HG03066 (cell line): ENCODE measurements at regions not wholly inside any gene's neighbourhood (a gene's known extent, or its start where the extent isn't known, plus 50 kb on each side); places are given as distances from the start of the nearest gene placed in this dataset.

ENCODE experiments used
- ATAC-seq: cut with Tn5 transposase; IDR thresholded peaks from one replicate; pipeline ENCODE4 v1.9.1; 2021; ENCODE audit warnings: low read depth; ENCODE audit not compliant: unreplicated experiment

- no peak for ATAC-seq
These were observed 640.9 kb upstream of the ZEB2 start for GRCh38 chr2:145160855-145161254.

GRCh38 chr2:145159676-145160075 is 639.8 kb upstream of the ZEB2 start:
- no peak for ATAC-seq

- no peak for ATAC-seq
These were observed 638.0 kb upstream of the ZEB2 start for GRCh38 chr2:145157741-145158591.

DNA sequence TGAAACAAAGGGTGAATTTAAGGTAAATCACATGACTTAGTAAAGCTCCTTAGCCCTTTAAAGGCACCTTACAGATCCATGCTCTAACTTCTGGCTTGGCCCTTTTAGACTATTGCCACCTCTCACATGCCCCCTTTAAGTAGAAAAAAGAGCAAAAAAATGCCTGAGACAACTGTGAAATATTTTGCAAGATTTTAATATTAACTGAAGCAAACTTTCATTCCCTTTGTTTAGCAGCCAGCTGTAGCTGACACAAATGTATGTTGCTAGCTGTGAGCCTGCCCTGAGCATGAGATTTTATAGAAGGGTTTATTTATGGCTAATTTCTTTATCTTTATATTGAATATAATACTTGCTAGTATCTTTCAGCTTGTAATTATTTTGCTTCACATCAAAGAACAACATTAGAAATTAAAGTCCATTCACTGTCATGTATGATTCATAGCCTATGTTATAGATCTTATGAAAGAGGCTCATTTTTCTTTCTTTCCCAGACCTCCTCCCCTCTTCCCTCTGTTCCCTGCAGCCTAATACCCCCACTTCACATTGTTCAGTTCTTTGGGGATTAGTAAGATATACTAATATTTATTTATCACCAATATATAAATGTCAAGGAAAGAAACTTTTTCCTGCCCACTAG is 637.2 kb upstream of the ZEB2 start:
- ATAC-seq, result no peak

DNA sequence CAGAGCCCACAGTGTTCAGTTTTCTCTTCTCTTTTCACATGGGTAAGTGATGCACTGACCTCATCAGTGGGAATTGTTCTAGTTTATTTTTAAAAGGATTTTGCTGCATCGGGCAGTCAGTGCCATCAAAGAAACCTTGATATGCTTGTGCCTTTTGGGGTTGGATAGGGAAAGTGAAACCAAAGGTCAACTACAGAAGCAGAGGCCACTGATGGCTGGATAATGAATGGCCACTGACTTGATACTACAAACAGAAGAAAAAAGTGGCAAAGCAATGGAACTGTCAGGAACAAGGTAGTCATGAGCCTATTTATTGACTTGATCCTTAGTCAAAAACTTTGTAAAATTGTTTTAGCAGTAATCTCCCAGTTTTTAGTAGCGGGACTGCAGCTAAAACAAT is 636.3 kb upstream of the ZEB2 start:
- ATAC-seq, result no peak

DNA sequence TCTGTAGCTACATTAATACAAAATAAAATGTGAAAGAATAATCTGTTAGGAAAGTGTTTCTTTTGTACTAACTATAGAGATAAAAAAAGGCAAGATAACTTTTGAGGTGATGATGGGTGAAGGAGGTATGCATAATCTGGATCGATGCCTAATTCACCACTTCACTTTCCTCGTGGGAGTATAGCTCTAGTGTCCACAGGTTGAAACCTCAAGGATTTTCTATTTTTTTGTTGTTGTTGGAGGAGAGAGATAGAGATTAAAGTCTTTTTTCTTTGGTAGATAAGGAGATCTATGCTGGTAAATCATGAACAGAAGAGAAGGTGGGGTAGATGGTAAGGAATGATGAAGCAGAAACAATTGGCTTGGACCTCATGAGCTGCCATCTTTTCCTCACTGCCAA is 635.3 kb upstream of the ZEB2 start:
- no peak for ATAC-seq

GRCh38 chr2:145154731-145155130 is 634.8 kb upstream of the ZEB2 start:
- ATAC-seq, result no peak

GRCh38 chr2:145146691-145147090 is 626.8 kb upstream of the ZEB2 start:
- no peak for ATAC-seq

DNA sequence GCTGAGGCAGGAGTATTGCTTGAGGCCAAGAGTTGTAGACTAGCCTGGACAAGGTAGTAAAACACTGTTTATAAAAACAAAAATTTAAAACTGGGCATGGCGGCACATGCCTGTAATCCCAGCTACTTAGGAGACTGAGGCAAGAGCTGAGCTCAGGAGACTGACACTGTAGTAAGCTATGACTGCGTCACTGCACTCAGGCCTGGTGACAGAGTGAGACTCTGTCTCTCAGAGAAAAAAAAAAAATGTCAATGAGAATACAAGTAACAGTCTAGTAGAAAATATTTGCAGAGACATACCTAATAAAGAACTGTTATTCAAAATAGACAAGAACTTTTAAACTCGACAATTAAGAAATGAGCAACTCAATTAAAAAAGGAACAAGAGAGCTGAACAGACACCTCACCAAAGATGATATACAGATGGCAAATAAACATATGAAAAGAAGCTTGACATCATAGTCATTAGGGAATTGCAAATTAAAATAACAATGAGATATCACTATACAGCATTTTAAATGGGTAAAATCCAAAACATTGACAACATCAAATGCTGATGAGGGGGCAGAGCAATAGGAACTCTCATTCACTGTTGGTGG is 624.3 kb upstream of the ZEB2 start:
- no peak for ATAC-seq

GRCh38 chr2:145141981-145142380 is 622.1 kb upstream of the ZEB2 start:
- no peak for ATAC-seq

GRCh38 chr2:145140658-145141057 is 620.7 kb upstream of the ZEB2 start:
- no peak for ATAC-seq

- ATAC-seq, result no peak
These were observed 618.7 kb upstream of the ZEB2 start for GRCh38 chr2:145138626-145139025.

- ATAC-seq, result no peak
These were observed 618.0 kb upstream of the ZEB2 start for GRCh38 chr2:145137901-145138300.

GRCh38 chr2:145137211-145137610 is 617.3 kb upstream of the ZEB2 start:
- ATAC-seq, result no peak

DNA sequence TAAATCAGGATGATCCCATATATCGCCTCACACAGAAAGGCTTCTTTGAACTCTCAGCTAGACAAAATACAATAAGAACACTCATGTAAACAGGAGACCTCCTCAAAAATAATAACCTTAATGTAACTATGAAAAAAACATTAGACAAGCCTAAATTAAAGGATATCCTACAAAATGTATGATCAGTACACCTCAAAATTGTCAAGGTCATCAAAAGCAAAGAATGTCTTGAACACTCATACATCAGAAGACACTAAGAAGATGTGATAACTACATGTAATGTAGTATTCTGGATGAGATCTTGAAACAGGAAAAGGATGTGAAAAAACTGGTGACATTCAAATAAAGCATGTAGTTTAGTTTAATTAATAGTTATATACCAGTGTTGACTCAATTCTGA is 616.8 kb upstream of the ZEB2 start:
- ATAC-seq, result no peak

DNA sequence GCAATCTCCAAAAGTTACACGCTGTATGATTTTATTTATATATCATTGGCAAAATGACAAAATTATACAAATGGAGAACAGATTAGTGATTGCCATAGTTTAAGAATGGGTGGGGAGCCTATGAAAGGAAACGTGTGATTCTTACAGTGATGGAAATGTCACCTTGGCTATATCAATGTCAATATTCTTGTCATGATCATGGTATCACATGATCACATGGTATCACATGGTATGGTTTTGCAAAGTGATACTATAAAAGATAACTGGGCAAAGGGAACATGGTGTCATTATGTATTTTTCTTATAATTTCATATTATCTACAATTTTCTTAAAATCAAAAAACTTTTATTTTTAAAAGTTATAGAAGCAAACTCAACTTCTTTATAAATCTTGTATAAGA is 606.2 kb upstream of the ZEB2 start:
- ATAC-seq, result no peak

- ATAC-seq, result no peak
These were observed 604.2 kb upstream of the ZEB2 start for GRCh38 chr2:145124085-145124484.

DNA sequence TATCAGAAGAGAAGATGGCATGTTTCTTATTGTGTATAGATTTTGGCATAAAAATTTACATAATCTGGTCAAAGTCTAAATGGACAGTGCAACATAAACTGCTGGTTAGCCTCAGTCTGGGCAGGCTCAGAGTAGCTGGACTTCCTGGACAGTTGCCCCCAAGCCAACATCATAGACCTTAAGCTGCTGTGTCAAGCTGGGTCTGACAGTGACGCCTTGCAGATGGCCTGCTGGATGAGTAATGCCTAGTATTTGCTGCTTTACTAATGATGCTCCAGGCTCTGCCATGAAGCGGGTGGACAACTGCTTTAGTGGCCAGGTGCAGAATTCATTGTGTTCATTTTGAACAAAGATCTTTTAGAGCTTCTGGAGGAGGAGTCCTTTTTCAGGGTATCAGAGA is 603.7 kb upstream of the ZEB2 start:
- no peak for ATAC-seq

DNA sequence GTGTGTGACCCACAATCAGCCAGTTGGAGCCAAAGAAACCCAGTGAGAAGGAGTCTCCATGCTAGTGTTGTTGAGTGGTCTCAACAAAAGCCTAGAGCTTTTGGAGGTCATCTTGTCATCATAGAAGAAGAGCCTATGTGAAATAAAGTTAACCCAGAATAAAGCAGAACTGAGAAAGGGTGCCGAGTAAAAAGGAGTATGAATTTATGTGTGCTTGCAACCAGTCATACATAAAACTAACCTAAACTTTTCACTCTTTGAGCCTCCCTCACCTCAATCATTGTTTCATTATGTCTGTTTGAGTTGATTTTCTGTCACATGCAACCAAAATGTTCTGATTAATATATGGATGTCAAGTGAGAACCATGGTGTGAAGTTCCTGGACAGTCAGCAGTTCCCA is 599.3 kb upstream of the ZEB2 start:
- ATAC-seq, result no peak

DNA sequence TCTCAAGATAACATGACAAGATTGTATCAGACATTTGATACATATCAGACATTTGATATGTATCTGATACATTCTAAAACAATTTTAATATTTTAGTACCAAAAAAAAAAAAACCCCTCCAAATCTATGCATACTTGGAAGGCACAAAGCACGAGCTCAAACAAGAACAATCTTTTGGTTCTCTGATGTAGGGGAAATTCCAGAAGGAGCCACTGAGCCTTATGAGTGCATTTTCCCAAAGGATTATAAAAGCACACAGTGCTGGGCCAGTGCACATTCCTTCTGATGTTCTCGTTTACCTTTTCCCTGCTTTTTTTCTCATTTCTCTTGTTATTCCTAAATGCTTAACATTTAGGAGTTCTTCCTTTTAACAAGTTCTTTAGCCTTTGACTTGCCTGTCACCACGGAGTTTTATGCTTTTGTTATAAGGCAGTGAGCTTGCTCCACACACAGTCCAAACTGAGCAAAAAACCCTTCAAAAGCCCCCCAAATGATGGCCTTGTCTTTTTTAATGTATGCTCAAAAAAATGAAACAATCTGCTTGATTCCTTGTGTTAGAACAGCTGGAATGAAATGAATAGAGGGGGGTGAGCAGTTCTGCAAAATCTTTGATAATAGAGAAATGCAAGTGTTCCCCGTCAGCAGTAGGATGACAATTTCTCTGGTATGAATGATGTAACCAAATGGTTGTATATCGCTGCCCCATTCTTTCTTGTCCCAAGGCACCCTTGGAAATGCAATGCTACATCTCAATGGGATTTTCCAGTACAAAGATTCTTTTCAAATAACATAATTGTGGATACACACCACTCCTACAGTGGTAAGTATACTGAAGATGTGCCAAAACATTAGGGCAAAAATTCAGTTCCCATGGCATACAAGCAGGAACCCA is 597.2 kb upstream of the ZEB2 start:
- no peak for ATAC-seq

DNA sequence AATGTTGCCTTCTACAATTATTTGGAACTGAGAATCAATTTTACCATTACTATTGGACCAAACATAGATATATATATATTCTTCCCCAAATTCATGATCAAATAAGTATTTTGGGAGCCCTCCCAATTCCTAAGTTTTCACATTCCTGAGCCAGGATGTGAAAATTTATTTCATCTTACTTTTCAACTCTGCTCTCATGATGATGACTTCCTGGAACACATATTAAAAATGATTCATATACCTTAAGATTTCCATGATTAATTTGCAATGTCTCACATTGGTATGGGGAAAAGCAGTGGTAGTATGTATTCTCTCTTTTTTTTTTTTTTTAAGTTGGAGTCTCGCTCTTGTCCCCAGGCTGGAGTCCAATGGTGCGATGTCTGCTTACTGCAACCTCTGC is 596.1 kb upstream of the ZEB2 start:
- ATAC-seq, result no peak
